H1 (cell line): ENCODE measurements at regions not wholly inside any gene's neighbourhood (a gene's known extent, or its start where the extent isn't known, plus 50 kb on each side); places are given as distances from the start of the nearest gene placed in this dataset.

Source experiments
- BRCA1 ChIP-seq: IDR thresholded peaks from 2 replicates; pipeline ENCODE4 v1.6.1; 2012; ENCODE audit warnings: low read depth, low read length, improper control_type of control experiment
- CHD2 ChIP-seq: IDR thresholded peaks from 2 replicates; pipeline ENCODE4 v1.6.1; 2012; ENCODE audit warnings: low read length, improper control_type of control experiment
- CHD7 ChIP-seq: fragments of 300-600 bp; sonication (generic); IDR thresholded peaks from 2 replicates; pipeline ENCODE4 v1.7.1; 2012; ENCODE audit warnings: low read length, moderate library complexity, mild to moderate bottlenecking, inconsistent platforms; ENCODE audit not compliant: insufficient replicate concordance
- SAP30 ChIP-seq: fragments of 300-600 bp; sonication (generic); IDR thresholded peaks from 2 replicates; pipeline ENCODE4 v1.7.1; 2012; ENCODE audit warnings: low read length, moderate library complexity, mild to moderate bottlenecking, inconsistent platforms; ENCODE audit not compliant: insufficient read depth, insufficient replicate concordance
- SIN3A ChIP-seq, 2 experiments: IDR thresholded peaks in 1 of 2; conservative IDR thresholded peaks in 1 of 2; 2 replicates each; pipeline ENCODE4 v1.6.1; 2011 to 2012; ENCODE audit warnings: low read length in 2 of 2, improper control_type of control experiment in 1 of 2, low read depth in 1 of 2, mild to moderate bottlenecking in 1 of 2
- YY1 ChIP-seq: IDR thresholded peaks from 2 replicates; pipeline ENCODE4 v1.6.1; 2011; ENCODE audit warnings: low read depth, mild to moderate bottlenecking, low read length

- TF ChIP-seq CHD2 (no peak), CHD7 (no peak), YY1 (no peak), BRCA1 (no peak), SAP30 (no peak), SIN3A (conservative IDR thresholded peaks at IDR 0.05 in 1 of 2, IDR thresholded peaks at IDR 0.05 in 1 of 2; ENCODE audit: low read depth in 1 of 2, low read length in 2 of 2) (no peak)
Observed at GRCh38 chr2:12001621-12002020, 255.2 kb downstream of the LPIN1 start (continued).
